Esophagus squamous epithelium (tissue), 5 donors: ENCODE measurements at regions not wholly inside any gene's neighbourhood (a gene's known extent, or its start where the extent isn't known, plus 50 kb on each side); places are given as distances from the start of the nearest gene placed in this dataset.

ENCODE experiments used
- DNase-seq: peaks from one replicate; lab custom pipeline; 2025; lab: John Stamatoyannopoulos, UW
- H3K27ac ChIP-seq, 4 donors: fragments of 200-600 bp; sonication (generic); one replicate each; pipeline ENCODE4 v1.5.1; 2016 to 2019; ENCODE audit warnings: mild to moderate bottlenecking in 1 of 4
- H3K27me3 ChIP-seq, 4 donors: fragments of 200-600 bp; sonication (generic); 1 replicate in 3 of 4; 2 replicates in 1 of 4; pipeline versions ENCODE4 v1.5.1 to v1.6.0; 2017 to 2021; ENCODE audit warnings: antibody characterized with exemption in 1 of 4
- H3K36me3 ChIP-seq, 3 donors: fragments of 200-600 bp; sonication (generic); one replicate each; pipeline ENCODE4 v1.5.1; 2016 to 2019
- H3K4me1 ChIP-seq, 3 donors: fragments of 200-600 bp; sonication (generic); one replicate each; pipeline ENCODE4 v1.5.1; 2017 to 2019
- H3K4me3 ChIP-seq, 4 donors: fragments of 200-600 bp; sonication (generic); 1 replicate in 3 of 4; 2 replicates in 1 of 4; pipeline ENCODE4 v1.5.1; 2016 to 2019; ENCODE audit warnings: mild to moderate bottlenecking in 2 of 4, moderate library complexity in 1 of 4
- H3K9me3 ChIP-seq, 3 donors: fragments of 200-600 bp; sonication (generic); one replicate each; pipeline ENCODE4 v1.5.1; 2016 to 2019
- CTCF ChIP-seq, 6 experiments: fragments of 450-650 bp in 4 of 6; fragments of 200-600 bp in 2 of 6; sonication (generic) in 2 of 6; IDR thresholded peaks; one replicate each; pipeline ENCODE4 v1.5.1; 2016 to 2019; ENCODE audit warnings: antibody characterized with exemption in 6 of 6, mild to moderate bottlenecking in 4 of 6, moderate library complexity in 4 of 6
- POLR2A ChIP-seq, 4 donors: fragments of 450-650 bp; IDR thresholded peaks; one replicate each; pipeline ENCODE4 v1.6.1; 2017; ENCODE audit warnings: antibody characterized with exemption in 4 of 4, mild to moderate bottlenecking in 4 of 4, moderate library complexity in 3 of 4
- WGBS, 2 donors: methylation state at CpG; one replicate each; pipeline ENCODE4 v1.1.5; 2018; 5-methylcytosine and 5-hydroxymethylcytosine counted together
- intact Hi-C: fragments of 100-400 bp; cut with DNase I; formaldehyde crosslinking; loops from one replicate; pipeline ENCODE4 v1.15.0; 2022
- donor health status: DM: yes; HTN: yes; CAD: no.

- Histone ChIP-seq H3K4me3 (no peak overlapping the region), H3K9me3 (no peaks in the 10 kb centered on the region), H3K27ac (no peak overlapping the region), H3K27me3 (no peaks in the 10 kb centered on the region), H3K4me1 (no peaks in the 10 kb centered on the region), H3K36me3 (no peaks in the 10 kb centered on the region)
- 54 to 56% methylated on average over 3 of the region's 3 CpGs for WGBS, 2 donors
- no peak for DNase-seq
- intact Hi-C loops, result no loop called here
- TF ChIP-seq POLR2A (IDR thresholded peaks at IDR 0.05) (no peak), CTCF (IDR thresholded peaks at IDR 0.05) (no peak)
Measured at GRCh38 chr2:177098001-177098613, 114.5 kb upstream of the HNRNPA3 start.

GRCh38 chr2:177101930-177102329 lies 110.7 kb upstream of the HNRNPA3 start:
- no peaks in the 10 kb centered on the region for H3K9me3 ChIP-seq
- no peak for DNase-seq
- no peaks in the 10 kb centered on the region for H3K4me1 ChIP-seq
- no peaks in the 10 kb centered on the region for H3K27me3 ChIP-seq
- no peaks in the 10 kb centered on the region for H3K36me3 ChIP-seq
- TF ChIP-seq POLR2A (IDR thresholded peaks at IDR 0.05) (no peak), CTCF (IDR thresholded peaks at IDR 0.05) (no peak)
- H3K4me3 ChIP-seq, result no peak overlapping the region
- no peak overlapping the region for H3K27ac ChIP-seq
- intact Hi-C loops, result no loop called here

- no peaks in the 10 kb centered on the region for H3K36me3 ChIP-seq
- intact Hi-C loops, result no loop called here
- H3K4me3 ChIP-seq, result no peak overlapping the region
- no peak overlapping the region for H3K27ac ChIP-seq
- no peaks in the 10 kb centered on the region for H3K27me3 ChIP-seq
- H3K9me3 ChIP-seq, result no peaks in the 10 kb centered on the region
- TF ChIP-seq CTCF (IDR thresholded peaks at IDR 0.05), result no peak
- TF ChIP-seq POLR2A (IDR thresholded peaks at IDR 0.05), result no peak
- H3K4me1 ChIP-seq, result no peaks in the 10 kb centered on the region
- WGBS, 2 donors, result 92 to 94% methylated on average over 2 of the region's 2 CpGs
- no peak for DNase-seq
Measured at GRCh38 chr2:177106212-177106611, 106.4 kb upstream of the HNRNPA3 start.

GRCh38 chr2:177108890-177109289 lies 103.7 kb upstream of the HNRNPA3 start:
- intact Hi-C loops, result no loop called here

GRCh38 chr2:177114712-177115111 lies 97.9 kb upstream of the HNRNPA3 start:
- DNase-seq, result no peak
- Histone ChIP-seq H3K36me3 (no peaks in the 10 kb centered on the region), H3K9me3 (no peaks in the 10 kb centered on the region), H3K4me1 (no peaks in the 10 kb centered on the region), H3K27me3 (no peaks in the 10 kb centered on the region), H3K4me3 (no peak overlapping the region), H3K27ac (no peak overlapping the region)
- 91% methylated on average over 5 of the region's 5 CpGs for WGBS, 2 donors
- intact Hi-C loops, result no loop called here
- no peak for TF ChIP-seq POLR2A (IDR thresholded peaks at IDR 0.05)
- no peak for TF ChIP-seq CTCF (IDR thresholded peaks at IDR 0.05)

More at GRCh38 chr2:177108890-177109289, 103.7 kb upstream of the HNRNPA3 start:
- Histone ChIP-seq H3K27ac (no peak overlapping the region), H3K4me1 (no peaks in the 10 kb centered on the region), H3K27me3 (no peaks in the 10 kb centered on the region), H3K9me3 (no peaks in the 10 kb centered on the region), H3K36me3 (no peaks in the 10 kb centered on the region), H3K4me3 (no peak overlapping the region)
- 73 to 80% methylated on average over 2 of the region's 2 CpGs for WGBS, 2 donors
- TF ChIP-seq CTCF (IDR thresholded peaks at IDR 0.05) (no peak), POLR2A (IDR thresholded peaks at IDR 0.05) (no peak)
- DNase-seq, result no peak
